HepG2 (cell line): ENCODE measurements at regions not wholly inside any gene's neighbourhood (a gene's known extent, or its start where the extent isn't known, plus 50 kb on each side); places are given as distances from the start of the nearest gene placed in this dataset.

Source experiments
- HOXA3 ChIP-seq: sonication (generic); formaldehyde crosslinking; IDR thresholded peaks from 2 replicates; pipeline ENCODE4 v1.5.0; 2020; ENCODE audit warnings: missing genetic modification reagents
- MLXIP ChIP-seq: sonication (generic); formaldehyde crosslinking; IDR thresholded peaks from 2 replicates; pipeline ENCODE4 v1.9.0; 2021; ENCODE audit warnings: missing genetic modification reagents, borderline replicate concordance
- NR1H2 ChIP-seq: sonication (generic); formaldehyde crosslinking; IDR thresholded peaks from 2 replicates; pipeline ENCODE4 v1.8.1; 2022; ENCODE audit warnings: low read depth, missing genetic modification reagents, borderline replicate concordance
- PRDM15 ChIP-seq: sonication (generic); formaldehyde crosslinking; IDR thresholded peaks from 2 replicates; pipeline ENCODE4 v1.4.0; 2020; ENCODE audit warnings: missing genetic modification reagents
- ZBTB7A ChIP-seq: sonication (generic); formaldehyde crosslinking; IDR thresholded peaks from 2 replicates; pipeline ENCODE4 v1.8.0; 2022; ENCODE audit warnings: mild to moderate bottlenecking, missing genetic modification reagents
- ZNF350 ChIP-seq: sonication (generic); formaldehyde crosslinking; IDR thresholded peaks from 2 replicates; pipeline ENCODE4 v1.4.0; 2020; ENCODE audit warnings: mild to moderate bottlenecking, low read depth, missing genetic modification reagents, borderline replicate concordance
- ZNF549 ChIP-seq: sonication (generic); formaldehyde crosslinking; IDR thresholded peaks from 2 replicates; pipeline ENCODE4 v1.5.0; 2020; ENCODE audit warnings: missing genetic modification reagents
- ZSCAN5A ChIP-seq: sonication (generic); formaldehyde crosslinking; IDR thresholded peaks from 2 replicates; pipeline ENCODE4 v1.8.0; 2022; ENCODE audit warnings: mild to moderate bottlenecking, missing genetic modification reagents, borderline replicate concordance

GRCh38 chr5:105453216-105453807 is 1890.7 kb upstream of the NUDT12 start (continued):
- TF ChIP-seq MLXIP (CRISPR knock-in tag) (no peak), ZBTB7A (CRISPR knock-in tag) (no peak), PRDM15 (CRISPR knock-in tag) (no peak), HOXA3 (no peak), NR1H2 (CRISPR knock-in tag) (no peak), ZNF350 (no peak), ZNF549 (CRISPR knock-in tag) (no peak), ZSCAN5A (CRISPR knock-in tag) (no peak)
